ENCODE measurements at regions not wholly inside any gene's neighbourhood (a gene's known extent, or its start where the extent isn't known, plus 50 kb on each side); places are given as distances from the start of the nearest gene placed in this dataset.

GRCh38 chr2:221077251-221077650 is 494.9 kb downstream of the EPHA4 start:
- Histone ChIP-seq H3F3A (ENCODE audit: low read depth) (no peaks in the 10 kb centered on the region), H3K9me3 (ENCODE audit: insufficient read depth, low read depth, low read length) (no peaks in the 10 kb centered on the region), H4K20me1 (ENCODE audit: insufficient read depth, low read length, poor library complexity, severe bottlenecking) (no peaks in the 10 kb centered on the region), H3K79me2 (ENCODE audit: insufficient read depth, low read length) (no peaks in the 10 kb centered on the region), H3K27me3 (ENCODE audit: insufficient read depth, low read length, poor library complexity, severe bottlenecking) (no peaks in the 10 kb centered on the region), H3K9ac (ENCODE audit: low read depth, low read length, poor library complexity, severe bottlenecking) (no peak overlapping the region), H3K4me3 (ENCODE audit: low read length, poor library complexity, severe bottlenecking) (no peak overlapping the region), H3K4me1 (ENCODE audit: insufficient read depth, low read length, poor library complexity, severe bottlenecking) (no peaks in the 10 kb centered on the region), H3K36me3 (ENCODE audit: insufficient read depth, low read length) (no peaks in the 10 kb centered on the region), H3K4me2 (ENCODE audit: low read depth, low read length, poor library complexity, severe bottlenecking) (no peak overlapping the region), H2AFZ (ENCODE audit: low read length) (no peak overlapping the region), H3K9me2 (replicated peaks; ENCODE audit: low read depth, low read length) (no peaks in the 10 kb centered on the region)
- TF ChIP-seq CTCF (conservative IDR thresholded peaks at IDR 0.05; ENCODE audit: low read length) (no peak), EZH2phosphoT487 (IDR thresholded peaks at IDR 0.05; ENCODE audit: borderline replicate concordance) (no peak)

GRCh38 chr2:221077799-221078198 is 494.3 kb downstream of the EPHA4 start:
- Histone ChIP-seq H3K4me3 (ENCODE audit: low read length, poor library complexity, severe bottlenecking) (no peak overlapping the region), H3K79me2 (ENCODE audit: insufficient read depth, low read length) (no peaks in the 10 kb centered on the region), H3K4me1 (ENCODE audit: insufficient read depth, low read length, poor library complexity, severe bottlenecking) (no peaks in the 10 kb centered on the region), H3K9me2 (replicated peaks; ENCODE audit: low read depth, low read length) (no peaks in the 10 kb centered on the region), H3K9ac (ENCODE audit: low read depth, low read length, poor library complexity, severe bottlenecking) (no peak overlapping the region), H3F3A (ENCODE audit: low read depth) (no peaks in the 10 kb centered on the region), H3K4me2 (ENCODE audit: low read depth, low read length, poor library complexity, severe bottlenecking) (no peak overlapping the region), H3K9me3 (ENCODE audit: insufficient read depth, low read depth, low read length) (no peaks in the 10 kb centered on the region), H3K27me3 (ENCODE audit: insufficient read depth, low read length, poor library complexity, severe bottlenecking) (no peaks in the 10 kb centered on the region), H2AFZ (ENCODE audit: low read length) (no peak overlapping the region), H3K36me3 (ENCODE audit: insufficient read depth, low read length) (no peaks in the 10 kb centered on the region), H4K20me1 (ENCODE audit: insufficient read depth, low read length, poor library complexity, severe bottlenecking) (no peaks in the 10 kb centered on the region)
- no peak for TF ChIP-seq EZH2phosphoT487 (IDR thresholded peaks at IDR 0.05; ENCODE audit: borderline replicate concordance)
- TF ChIP-seq CTCF (conservative IDR thresholded peaks at IDR 0.05; ENCODE audit: low read length), result no peak

- Histone ChIP-seq H3K4me1 (ENCODE audit: insufficient read depth, low read length, poor library complexity, severe bottlenecking) (no peaks in the 10 kb centered on the region), H3K36me3 (ENCODE audit: insufficient read depth, low read length) (no peaks in the 10 kb centered on the region), H3K9ac (ENCODE audit: low read depth, low read length, poor library complexity, severe bottlenecking) (no peak overlapping the region), H3K27me3 (ENCODE audit: insufficient read depth, low read length, poor library complexity, severe bottlenecking) (no peaks in the 10 kb centered on the region), H3K79me2 (ENCODE audit: insufficient read depth, low read length) (no peaks in the 10 kb centered on the region), H3K4me2 (ENCODE audit: low read depth, low read length, poor library complexity, severe bottlenecking) (no peak overlapping the region), H3F3A (ENCODE audit: low read depth) (no peaks in the 10 kb centered on the region), H3K9me2 (replicated peaks; ENCODE audit: low read depth, low read length) (no peaks in the 10 kb centered on the region), H3K9me3 (ENCODE audit: insufficient read depth, low read depth, low read length) (no peaks in the 10 kb centered on the region), H4K20me1 (ENCODE audit: insufficient read depth, low read length, poor library complexity, severe bottlenecking) (no peaks in the 10 kb centered on the region), H2AFZ (ENCODE audit: low read length) (no peak overlapping the region), H3K4me3 (ENCODE audit: low read length, poor library complexity, severe bottlenecking) (no peak overlapping the region)
- TF ChIP-seq EZH2phosphoT487 (IDR thresholded peaks at IDR 0.05; ENCODE audit: borderline replicate concordance) (no peak), CTCF (conservative IDR thresholded peaks at IDR 0.05; ENCODE audit: low read length) (no peak)
These were observed 486.7 kb downstream of the EPHA4 start for GRCh38 chr2:221085341-221085900.

Data from Loucy (cell line).